Retinal pigment epithelial cell (primary cell): ENCODE measurements at regions not wholly inside any gene's neighbourhood (a gene's known extent, or its start where the extent isn't known, plus 50 kb on each side); places are given as distances from the start of the nearest gene placed in this dataset.

ENCODE experiments used
- DNase-seq: peaks from one replicate; pipeline ENCODE4 v3.0.0-alpha.2; 2010; ENCODE audit warnings: low read depth
- H3K4me3 ChIP-seq: 2 replicates; pipeline ENCODE4 v1.5.1; 2011; ENCODE audit warnings: mild to moderate bottlenecking, low read length, control low read depth, moderate library complexity
- TF ChIP-seq, protein P1 (sequence below): conservative IDR thresholded peaks from 2 replicates; pipeline ENCODE4 v1.5.1; 2011; ENCODE audit warnings: low read depth, low read length, control low read depth, inconsistent platforms

DNA sequence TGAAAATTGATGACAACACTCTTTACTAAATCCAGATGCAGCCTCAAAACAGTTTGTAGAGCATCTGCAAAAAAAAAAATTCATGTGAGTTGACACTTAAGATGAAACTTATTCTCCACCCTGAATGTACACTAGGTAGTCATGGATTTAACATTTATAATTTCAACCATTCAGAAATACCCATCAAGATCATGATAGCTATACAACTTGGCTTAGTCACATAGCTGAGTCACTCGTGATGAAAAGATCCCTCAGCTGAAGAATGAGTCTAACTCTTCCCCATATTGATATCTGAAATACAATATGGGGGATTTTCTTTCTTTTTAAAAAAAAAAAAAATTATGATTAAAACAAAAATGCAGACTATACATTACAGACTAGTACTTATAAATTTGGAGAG is 104.8 kb upstream of the PLEKHG7 start:
- TF ChIP-seq, protein P1, sequence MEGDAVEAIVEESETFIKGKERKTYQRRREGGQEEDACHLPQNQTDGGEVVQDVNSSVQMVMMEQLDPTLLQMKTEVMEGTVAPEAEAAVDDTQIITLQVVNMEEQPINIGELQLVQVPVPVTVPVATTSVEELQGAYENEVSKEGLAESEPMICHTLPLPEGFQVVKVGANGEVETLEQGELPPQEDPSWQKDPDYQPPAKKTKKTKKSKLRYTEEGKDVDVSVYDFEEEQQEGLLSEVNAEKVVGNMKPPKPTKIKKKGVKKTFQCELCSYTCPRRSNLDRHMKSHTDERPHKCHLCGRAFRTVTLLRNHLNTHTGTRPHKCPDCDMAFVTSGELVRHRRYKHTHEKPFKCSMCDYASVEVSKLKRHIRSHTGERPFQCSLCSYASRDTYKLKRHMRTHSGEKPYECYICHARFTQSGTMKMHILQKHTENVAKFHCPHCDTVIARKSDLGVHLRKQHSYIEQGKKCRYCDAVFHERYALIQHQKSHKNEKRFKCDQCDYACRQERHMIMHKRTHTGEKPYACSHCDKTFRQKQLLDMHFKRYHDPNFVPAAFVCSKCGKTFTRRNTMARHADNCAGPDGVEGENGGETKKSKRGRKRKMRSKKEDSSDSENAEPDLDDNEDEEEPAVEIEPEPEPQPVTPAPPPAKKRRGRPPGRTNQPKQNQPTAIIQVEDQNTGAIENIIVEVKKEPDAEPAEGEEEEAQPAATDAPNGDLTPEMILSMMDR: no peak
- no peak for DNase-seq
- no peak overlapping the region for H3K4me3 ChIP-seq

DNA sequence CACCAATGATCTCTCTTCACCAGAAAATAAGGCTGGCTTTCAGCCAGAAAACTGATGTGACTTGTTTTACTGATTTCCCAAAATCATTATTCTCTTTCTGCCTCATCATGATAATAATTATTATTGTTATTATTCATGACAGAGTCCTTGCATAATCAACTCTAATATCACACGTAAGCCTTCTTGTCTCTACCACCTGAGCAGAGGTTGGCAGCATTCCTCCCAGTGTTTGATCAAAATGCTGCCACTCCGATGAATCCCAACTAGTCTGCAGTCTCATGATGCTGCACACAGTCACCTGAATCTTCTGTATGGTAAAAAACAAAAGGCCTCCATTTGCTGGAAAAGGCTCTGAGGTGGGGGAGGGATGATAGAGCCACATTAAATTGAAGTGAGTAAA is 105.7 kb upstream of the PLEKHG7 start:
- no peak for DNase-seq
- H3K4me3 ChIP-seq: no peak overlapping the region
- TF ChIP-seq, protein P1: no peak

DNA sequence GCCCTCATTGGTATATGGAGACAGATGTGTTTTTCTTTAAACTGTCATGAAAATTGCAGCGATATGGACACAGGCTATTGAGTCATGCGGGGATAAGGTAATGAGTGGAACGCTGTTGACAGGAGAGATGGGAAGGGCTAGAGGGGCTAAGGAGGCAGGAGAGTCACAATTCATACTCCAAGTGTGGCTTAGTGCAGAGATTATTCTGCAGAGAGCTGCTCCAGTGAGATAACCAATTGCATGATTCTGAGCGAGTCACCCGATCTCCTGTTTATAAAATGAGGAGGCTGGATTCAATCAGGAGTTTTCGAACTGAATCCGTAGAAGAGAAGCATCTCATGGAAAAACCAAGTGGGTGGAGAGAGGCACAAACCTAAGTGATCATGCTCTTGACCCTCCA is 106.4 kb upstream of the PLEKHG7 start:
- DNase-seq: no peak
- no peak overlapping the region for H3K4me3 ChIP-seq
- TF ChIP-seq, protein P1: no peak

GRCh38 chr12:92595663-92596062 is 107.1 kb upstream of the PLEKHG7 start:
- H3K4me3 ChIP-seq: no peak overlapping the region
- TF ChIP-seq, protein P1: no peak
- no peak for DNase-seq

DNA sequence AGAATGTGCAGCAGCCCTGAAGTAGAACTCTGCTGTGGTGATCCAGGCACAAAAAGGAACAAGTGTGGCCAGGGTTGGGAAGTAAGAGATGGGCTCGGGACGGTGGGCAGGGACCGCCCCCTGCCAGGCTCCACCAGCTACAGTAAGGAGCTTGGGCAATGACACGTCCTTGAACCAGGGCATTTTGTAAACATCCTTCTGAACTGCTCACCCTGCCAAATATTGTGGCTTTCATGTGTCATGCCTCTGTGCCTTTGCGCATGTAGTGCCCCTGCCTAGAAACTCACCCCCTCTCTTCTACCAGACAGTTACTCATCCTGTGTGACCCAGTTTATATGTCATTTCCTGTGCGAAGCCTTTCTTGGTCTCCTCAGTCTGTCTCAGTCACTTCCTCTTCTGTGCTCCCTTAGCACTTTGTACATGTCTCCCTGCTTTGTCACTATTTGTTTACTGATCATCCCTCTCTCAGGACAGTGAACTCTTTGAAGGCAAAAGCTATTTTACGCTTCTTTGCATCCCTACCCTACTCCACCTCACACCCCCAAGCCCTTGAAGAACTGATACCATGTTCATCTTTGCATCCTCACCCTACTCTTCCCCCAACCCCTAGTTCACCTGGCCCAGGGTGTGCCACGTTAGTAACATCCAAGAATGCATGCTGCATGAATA is 108.9 kb upstream of the PLEKHG7 start:
- DNase-seq: no peak
- no peak overlapping the region for H3K4me3 ChIP-seq
- TF ChIP-seq, protein P1: no peak

DNA sequence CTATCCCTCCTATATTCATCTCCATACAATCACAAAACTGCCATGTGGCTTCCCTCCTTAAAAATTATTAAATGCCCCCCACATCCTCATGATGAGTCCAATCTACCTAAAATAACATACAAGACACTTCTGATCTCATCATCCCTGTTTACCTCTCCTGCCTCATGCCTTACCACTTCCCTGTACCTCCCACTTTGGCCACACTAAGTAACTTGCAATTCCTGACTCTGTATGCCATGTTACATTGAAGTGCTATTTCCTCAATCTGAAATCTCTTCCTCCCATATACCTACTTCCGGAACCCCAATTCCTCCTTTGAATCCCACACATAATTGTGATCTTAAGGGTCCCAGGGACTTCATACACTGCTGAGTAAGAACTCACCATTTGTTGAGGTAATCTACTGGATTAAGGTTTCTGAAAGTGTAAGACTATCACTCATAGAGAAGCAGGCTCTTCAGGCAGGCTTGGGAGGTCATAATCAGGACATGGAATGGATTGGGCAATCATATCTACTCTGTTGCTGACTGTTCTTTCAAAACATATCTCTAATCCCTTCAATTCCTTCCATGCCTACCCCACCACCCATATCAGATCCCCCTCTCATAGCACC is 117.6 kb upstream of the PLEKHG7 start:
- no peak overlapping the region for H3K4me3 ChIP-seq
- TF ChIP-seq, protein P1: no peak
- DNase-seq: no peak

- DNase-seq: no peak
- TF ChIP-seq, protein P1: no peak
- no peak overlapping the region for H3K4me3 ChIP-seq
Measured at GRCh38 chr12:92583910-92584309, 118.9 kb upstream of the PLEKHG7 start.
